HG03175 (cell line): ENCODE measurements at regions not wholly inside any gene's neighbourhood (a gene's known extent, or its start where the extent isn't known, plus 50 kb on each side); places are given as distances from the start of the nearest gene placed in this dataset.
"Not testable (repeated sequence)": the region's sequence is repeated elsewhere in the genome, so short reads cannot be mapped to it uniquely, and the experiment has no call there.

ENCODE experiments used
- ATAC-seq: cut with Tn5 transposase; IDR thresholded peaks from one replicate; pipeline ENCODE4 v1.9.1; 2021; ENCODE audit warnings: mild to moderate bottlenecking, moderate library complexity; ENCODE audit not compliant: unreplicated experiment

DNA sequence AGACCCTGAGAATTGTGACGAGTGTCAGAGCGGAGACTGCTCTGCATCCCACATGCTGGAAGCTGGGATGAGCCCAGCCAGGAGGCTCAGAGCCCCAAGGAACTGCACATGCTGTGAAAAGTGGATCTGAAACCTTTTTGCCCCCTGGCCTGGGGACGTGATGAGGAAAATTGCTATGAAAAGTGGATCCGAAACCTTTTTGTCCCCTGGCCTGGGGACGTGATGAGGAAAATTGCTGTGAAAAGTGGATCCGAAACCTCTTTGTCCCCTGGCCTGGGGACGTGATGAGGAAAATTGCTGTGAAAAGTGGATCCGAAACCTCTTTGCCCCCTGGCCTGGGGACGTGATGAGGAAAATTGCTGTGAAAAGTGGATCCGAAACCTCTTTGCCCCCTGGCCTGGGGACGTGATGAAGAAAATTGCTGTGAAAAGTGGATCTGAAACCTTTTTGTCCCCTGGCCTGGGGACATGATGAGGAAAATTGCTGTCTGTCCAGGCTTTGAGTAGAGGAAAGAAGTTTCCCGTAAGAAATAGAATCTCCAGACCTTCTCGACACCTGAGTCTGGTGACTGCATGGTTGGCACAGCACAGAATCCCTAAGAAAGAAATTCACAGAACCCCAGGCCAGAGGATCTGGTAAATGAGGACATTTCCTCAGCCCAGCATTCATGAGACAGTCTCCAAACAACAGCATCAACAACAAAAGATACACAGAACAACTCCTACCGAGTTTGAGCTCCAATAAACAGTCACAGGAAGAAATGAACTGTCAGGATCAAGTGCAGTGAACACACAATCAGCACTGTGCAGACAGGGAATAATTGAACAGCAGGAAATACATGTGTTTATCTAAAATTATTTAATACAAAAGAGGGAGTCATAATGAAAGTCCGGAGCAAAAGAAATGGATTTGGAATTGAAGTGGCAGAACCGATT, 188.8 kb downstream of the LAT start:
- not testable (repeated sequence) for ATAC-seq

DNA sequence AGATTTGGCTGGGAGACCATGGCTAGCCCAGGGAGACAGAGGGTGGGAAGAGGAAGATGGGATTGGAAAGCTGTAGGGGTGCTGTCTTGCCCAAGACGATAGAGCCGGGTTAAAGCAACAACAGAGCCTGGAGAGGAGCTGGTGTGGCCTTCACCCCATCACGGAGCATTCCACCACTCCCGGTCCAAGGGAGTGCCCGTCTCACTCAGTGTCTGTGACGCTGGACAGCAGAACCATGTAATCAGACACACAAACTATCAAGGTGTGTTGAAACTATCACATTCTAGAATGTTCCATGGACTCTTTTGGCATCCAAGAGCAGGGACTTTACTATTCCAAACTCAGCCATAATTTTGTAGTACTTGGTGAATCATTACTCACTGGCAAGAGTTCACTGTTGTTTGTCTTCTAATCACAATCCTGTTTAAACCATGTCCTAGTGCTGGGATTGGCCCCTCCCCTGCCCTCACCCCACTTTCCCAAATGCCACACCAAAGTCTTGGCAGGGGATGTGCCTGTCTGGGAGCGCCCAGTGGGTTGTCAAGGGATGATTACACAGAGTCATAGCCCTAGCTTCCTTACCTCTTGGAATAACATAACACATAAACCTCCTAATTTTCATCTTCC, 187.4 kb downstream of the LAT start:
- ATAC-seq: not testable (repeated sequence)

DNA sequence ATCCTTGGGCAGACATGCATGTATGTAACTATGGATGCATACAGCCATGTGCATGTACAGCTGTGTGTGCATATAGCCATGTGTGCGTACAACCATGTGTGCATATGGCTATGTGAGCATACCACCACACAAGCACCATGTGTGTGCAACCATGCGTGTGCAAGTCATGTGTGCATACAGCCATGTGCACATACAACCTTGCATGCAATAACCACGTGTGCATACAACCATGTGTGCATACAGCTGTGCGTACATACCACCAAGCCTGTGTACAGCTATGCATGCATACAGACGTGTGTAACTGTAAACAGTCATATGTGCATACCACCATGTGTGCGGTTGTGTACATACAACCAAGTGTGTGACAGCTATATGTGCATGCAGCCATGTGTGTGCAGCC, 186.4 kb downstream of the LAT start:
- ATAC-seq: not testable (repeated sequence)

DNA sequence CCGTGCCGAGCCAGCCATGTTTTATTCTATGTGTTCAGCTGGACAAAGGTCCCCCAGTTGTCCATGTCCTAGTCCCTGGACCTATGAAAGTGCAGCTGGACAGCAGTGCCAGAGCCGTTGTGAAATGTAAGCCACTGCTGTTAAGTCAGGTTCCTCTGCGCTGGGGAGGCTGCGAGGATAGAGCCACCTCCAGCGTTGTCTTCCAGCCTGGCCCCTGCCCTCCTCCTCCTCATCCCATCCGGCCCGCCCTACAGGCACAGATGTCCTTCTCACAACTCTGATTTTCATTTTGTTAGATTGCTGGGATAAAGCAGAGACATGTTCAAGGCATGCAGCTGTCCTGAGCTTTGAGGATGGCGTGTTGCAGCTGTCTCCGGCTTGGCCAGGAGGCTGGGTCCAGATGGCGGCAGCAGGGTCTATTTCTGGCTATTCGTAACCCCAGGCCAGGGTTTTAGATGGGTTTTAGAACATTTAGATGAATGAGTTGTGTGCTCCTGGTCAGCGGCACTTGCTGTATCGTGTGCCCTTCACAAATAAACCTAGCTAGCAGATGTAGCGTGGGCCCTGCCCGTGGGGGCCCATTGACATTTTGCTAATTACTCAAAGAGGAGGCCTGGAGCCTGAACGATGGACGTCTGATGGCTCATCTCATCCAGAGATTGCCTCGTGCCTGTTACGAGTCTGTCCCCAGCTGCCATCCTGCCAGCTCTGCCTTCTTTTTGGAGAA, 185.7 kb downstream of the LAT start:
- ATAC-seq: not testable (repeated sequence)

DNA sequence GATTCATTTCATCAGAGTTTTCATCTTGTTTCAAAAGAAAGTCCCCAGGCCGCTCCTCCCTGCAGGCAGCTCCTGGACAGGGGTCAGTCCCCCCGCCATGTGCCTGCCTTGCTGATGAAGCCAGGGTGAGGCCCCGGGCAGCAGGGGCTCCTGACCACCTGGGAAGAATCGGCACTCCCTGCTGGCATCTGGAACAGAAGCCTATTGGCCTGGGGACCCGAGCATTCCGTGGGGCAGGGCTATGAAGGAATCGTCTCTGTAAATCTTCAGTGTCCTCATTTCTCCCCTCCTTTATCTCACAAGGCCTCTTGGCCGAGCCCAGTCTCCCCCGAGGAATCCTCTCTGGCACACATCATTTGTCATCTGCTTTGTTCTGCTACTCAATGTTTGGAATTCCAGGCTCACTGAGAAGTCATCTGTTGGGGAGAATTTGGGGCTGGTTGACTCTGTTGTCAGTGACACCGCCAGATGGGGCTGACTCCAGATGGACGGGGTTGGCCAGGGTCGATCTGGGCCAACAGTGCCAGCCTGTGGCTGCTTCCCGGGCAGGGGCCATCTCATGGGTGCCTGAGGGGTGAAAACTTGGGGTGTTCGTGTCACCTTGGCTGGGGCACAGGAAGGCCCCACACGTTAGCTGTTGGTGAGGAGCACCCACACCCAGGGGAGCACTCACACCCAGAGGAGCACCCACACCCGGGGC, 184.6 kb downstream of the LAT start:
- not testable (repeated sequence) for ATAC-seq

DNA sequence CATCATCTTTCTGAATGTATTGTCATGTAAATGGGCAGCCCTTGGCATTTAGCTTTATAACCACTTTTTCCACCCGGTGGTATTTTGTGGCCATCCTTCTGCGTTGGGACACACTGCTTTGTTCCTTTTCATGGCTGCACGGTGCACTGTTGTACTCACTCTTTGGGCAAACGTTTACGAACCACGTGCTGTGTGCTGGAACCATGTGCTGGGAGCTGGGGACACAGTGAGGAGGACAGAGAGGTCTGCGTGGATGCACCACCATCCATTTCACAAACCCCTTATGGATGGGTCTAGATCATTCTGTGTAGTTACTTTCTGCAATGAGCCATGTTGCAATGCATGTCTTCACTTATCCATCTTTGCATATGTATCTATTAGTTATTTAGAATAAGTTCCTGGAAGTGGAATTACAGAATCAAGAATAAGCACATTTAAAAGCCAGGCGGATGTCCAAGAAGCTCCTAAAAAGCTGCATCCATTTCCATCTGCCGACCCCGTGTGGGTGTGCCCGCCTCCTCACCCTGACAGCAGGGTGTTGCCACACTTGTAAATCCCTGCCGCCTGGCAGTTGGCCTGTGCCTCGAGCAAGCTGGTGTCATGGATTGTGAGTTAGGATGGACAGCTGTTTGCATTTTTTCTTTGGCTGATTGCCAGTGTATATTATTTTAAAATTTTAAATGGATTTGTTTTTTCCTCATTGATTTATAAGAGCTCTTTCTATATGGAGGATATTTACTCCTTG, 183.8 kb downstream of the LAT start:
- ATAC-seq: not testable (repeated sequence)

DNA sequence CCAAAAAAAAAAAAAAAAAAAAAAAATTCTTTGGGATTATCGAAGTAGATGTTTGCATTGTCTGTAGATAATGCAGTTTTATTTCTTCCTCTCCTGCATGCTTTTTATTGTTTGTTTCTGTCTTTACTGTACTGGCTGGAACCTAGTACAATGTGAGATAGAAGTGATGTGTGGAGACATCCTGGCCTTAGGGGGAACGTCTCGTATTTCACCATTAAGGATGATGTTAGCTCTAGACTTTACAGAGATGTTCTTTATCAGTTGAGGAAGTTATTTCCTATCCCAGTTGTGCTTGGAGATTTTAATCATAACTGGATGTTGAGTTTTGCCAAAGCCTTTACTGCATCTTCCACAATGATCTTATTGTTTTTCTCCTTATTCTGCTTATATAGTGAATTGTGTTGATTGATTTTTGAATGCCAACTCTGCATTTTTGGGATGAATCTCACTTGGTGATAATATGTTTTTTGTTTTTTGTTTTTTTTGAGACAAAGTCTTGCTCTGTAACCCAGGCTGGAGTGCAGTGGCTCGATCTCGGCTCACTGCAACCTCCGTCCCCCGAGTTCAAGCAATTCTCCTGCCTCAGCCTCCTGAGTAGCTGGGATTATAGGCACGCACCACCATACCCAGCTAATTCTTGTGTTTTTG, 179.7 kb downstream of the LAT start:
- not testable (repeated sequence) for ATAC-seq

DNA sequence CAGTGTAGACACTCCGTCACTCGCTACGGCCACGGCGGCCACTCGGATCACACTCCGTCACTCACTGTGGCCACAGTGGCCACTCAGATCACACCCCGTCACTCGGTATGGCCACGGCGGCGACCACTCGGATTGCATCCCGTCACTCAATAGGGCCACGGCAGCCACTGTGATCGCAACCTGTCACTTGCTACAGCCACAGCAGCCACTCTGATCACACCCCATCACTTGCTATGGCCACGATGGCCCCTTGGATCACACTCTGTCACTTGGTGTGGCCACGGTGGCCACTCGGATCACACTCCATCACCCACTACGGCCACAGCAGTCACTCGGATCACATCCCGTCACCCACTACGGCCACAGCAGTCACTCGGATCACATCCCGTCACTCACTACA, 175.3 kb downstream of the LAT start:
- not testable (repeated sequence) for ATAC-seq

DNA sequence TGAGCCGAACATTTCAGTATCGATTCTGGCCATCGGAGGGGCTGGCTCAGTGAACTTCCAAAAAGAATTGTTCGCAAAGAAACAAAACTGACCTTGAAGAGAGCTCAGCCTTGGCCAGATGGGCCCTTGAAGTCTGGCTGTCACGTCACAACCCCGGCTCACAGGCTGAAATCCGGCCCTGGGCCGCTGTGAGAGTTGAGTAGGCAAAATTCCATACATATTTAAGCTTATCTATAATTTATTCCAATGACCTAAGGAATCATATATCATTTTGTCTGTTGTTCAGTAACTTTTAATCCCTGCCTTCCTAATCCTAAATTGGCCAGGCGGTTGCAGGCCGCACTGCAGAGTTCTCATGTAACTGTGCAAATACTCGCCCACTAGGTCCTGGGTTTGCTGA, 174.8 kb downstream of the LAT start:
- ATAC-seq: not testable (repeated sequence)

DNA sequence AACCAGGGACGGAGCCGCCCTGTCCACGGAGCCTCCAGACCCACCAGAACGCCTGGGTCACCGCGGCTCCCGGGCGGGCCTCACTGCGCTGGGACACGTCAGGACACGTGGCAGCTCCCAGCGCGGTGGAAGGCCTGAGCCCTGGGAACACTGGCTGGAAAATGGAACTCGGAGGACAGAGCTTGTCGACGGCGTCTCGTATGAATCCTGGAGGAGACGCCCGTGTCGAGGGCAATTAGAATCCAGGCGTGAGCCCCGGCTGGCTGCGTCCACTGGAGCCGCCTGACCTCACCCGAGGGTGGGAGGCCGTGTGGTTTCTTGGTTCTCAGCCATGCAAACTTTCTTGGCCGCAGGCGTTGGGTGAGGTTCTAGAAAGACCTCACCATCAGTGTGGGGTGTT, 173.9 kb downstream of the LAT start:
- ATAC-seq: no peak

DNA sequence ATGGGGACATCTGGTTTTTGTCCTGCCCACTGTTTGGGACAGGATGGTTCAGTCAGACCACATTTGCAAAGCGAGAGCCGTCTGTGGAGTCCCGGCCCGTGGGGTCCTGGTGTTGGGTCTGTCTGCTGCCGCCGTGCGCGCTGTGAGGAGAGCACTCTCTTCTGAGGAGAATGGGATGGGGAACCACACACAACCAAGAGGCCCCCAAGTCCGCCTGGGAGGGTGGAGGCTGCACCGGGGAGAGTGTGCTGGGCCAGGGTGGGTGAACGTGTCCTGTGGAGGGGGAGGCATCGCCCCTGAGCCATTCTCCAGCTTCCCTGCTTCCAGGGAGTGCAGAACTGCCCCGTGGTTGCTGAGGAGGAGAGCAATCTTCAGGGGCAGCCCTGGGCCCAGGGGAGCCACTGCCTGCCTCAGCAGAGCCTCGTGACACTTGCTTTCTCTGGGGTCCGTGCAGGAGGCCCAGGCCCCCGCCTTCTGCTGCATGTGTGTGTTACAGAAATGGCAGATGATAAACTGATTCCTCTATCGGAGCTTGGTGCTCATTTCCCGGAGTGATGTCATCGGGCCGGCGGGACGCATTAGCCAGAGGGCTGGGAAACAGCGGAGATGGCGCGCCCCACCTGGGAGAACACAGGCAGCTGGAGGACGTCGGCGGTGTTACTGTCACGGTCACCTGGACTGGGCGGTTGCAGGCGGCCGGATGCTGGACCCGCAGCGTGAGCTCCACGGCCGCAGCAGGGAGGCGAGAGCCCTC, 173.4 kb downstream of the LAT start:
- not testable (repeated sequence) for ATAC-seq

DNA sequence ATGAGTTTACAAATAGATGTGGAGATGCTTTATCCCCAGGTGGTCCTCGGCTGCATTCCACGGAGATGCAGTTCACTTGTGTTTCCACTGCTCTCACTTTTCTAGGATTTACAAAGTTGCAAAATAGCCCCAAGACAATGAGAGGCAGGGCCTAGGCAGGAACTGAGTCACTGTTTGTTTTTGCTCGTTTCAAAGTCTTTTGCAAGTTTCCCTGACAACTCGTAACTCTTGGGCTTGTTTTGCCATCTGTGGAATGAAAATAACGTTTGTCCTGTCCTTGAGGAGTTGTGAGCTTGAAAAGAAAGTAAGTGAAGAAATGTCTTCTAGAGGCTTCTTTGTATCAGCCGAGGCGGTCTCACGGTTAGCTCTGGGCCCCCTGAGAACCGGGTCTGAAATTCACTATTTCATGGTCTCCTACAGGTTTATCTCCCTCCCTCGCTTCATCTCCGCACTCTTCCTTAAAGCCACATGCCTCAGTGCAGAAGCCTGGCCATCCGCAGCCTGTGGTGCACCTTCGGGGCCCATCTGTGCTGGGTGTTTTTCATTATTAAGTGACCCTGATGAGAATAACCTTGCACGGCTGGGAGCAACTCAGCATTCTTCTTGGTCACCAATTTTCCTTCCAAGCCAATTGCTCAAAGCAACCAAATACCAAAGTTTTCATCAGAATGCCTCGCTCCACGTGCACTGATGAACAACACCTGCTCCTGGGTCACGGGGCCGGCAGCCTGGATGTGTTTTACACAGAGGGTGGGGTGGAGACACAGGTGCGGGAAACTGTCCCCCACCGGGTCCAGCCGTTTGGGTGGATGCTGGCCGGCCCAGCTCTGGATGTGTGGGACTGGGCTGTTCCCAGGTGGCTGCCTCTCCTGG, 172.4 kb downstream of the LAT start:
- ATAC-seq: not testable (repeated sequence)

DNA sequence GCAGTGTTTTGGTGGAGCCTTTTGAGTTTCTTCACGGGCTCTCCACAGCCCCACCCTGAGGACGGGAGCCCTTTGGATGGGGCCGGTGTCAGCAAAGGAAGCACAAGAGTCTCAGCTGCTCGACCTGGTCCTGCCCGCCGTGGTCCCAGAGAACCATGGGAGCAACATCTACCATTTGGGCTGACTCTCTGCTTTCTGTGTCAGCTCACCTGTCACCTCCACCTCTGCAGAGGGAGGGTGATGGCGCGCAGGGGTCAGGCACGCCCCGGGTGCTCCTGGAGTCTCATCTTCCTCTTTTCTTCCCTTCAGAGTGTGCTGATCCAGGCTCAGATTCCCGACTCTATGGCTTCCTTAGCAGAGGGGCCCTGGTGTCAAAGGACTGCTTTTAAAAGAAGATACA, 171.7 kb downstream of the LAT start:
- ATAC-seq: no peak

DNA sequence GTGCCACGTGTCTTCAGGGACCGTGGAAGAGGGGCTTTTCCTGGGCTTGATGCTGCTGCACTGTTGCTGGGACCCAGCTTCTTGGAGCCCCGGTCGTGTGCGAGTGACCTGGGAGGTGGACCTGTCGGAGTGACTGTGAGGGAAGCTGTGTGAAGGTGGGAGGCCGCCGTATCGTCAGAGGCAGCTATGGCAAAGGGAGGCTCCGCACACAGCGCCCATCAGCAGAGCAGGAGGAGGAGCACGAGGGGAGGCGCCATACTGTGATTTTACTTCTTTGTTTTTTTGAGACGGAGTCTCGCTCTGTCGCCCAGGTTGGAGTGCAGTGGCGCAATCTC, 171.0 kb downstream of the LAT start:
- not testable (repeated sequence) for ATAC-seq

DNA sequence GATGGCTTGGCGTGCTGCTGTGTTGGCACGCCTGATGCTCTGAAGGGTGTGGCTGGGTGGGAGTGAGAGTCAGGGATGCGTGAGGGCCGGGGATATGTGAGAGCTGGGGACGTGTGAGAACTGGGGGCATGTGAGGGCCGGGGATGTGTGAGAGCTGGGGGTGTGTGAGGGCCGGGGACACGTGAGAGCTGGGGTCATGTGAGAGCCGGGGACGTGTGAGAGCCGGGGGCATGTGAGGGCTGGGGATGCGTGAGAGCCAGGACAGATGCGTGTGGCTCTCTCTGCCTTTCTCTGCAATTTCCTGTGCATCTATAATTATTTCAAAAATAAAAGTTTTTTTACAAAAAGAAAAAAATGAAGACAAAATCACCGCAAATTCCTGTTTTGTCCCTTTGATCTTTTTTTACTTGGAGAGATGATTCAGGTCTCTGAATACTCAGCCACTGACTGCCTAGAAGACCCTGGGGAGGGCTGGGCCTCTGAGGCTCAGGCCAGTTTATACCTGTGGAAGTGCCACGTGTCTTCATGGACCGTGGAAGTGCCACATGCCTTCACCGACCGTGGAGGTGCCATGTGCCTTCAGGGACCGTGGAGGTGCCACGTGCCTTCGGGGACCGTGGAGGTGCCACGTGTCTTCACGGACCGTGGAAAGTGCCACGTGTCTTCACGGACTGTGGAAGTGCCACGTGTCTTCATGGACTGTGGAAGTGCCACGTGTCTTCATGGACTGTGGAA, 170.4 kb downstream of the LAT start:
- ATAC-seq: not testable (repeated sequence)

DNA sequence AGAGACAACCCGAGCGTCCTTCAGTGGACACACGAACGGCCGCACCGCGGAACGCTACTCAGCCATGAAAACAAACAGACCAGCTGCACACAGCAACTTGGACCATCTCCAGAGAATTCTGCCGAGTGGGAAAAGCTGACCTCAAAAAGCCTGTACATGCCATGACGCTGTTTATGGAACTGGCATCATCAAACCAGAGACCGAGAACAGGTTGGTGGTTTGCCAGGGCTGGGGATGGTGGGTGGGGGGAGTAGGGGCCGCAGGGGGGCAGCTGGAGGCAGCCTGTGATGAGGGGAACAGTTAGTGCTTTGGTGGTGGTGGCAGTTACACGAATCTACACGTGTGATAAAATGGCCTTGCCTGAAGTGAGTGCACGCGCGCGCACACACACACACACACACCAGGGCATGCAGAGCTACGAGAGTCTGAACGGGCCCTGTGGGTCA, 169.8 kb downstream of the LAT start:
- ATAC-seq: no peak

DNA sequence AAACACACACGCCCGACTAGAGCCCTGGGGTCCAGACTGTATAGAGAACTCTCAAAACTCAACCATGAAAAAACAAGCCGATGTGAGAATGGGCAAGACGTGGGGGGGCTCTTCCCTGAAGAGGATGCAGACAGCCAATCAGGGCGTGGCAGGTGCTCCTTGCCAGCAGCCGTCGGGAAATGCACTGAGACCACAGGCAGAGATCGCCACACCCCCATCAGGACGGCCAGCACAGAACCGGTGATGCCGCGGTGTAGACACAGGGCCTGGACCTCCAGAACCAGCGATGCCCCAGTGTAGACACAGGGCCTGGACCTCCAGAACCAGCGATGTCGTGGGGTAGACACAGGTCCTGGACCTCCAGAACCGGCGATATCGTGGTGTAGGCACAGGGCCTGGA, 169.2 kb downstream of the LAT start:
- no peak for ATAC-seq
